H9 (cell line): ENCODE measurements at regions not wholly inside any gene's neighbourhood (a gene's known extent, or its start where the extent isn't known, plus 50 kb on each side); places are given as distances from the start of the nearest gene placed in this dataset.
A peak's percentile ranks its signal among the peaks of the same experiment; 100 is the strongest.

Source experiments
- DNase-seq: peaks from one replicate; pipeline ENCODE4 v3.0.0-alpha.2; 2017
- H2AFZ ChIP-seq: one replicate; pipeline ENCODE4 v1.6.1; 2013; ENCODE audit warnings: mild to moderate bottlenecking, low read length, control low read depth, moderate library complexity
- H2AK5ac ChIP-seq: 2 replicates; pipeline ENCODE4 v1.6.1; 2013; ENCODE audit warnings: low read length, control low read depth, mixed read lengths; ENCODE audit not compliant: insufficient read length
- H2BK120ac ChIP-seq: one replicate; pipeline ENCODE4 v1.6.1; 2013; ENCODE audit warnings: low read depth, mild to moderate bottlenecking, low read length, control low read depth, inconsistent platforms; ENCODE audit not compliant: poor library complexity, severe bottlenecking
- H2BK12ac ChIP-seq: 2 replicates; pipeline ENCODE4 v1.6.1; 2013; ENCODE audit warnings: low read length, control low read depth, mixed read lengths, low read depth; ENCODE audit not compliant: insufficient read length
- H2BK15ac ChIP-seq: 2 replicates; pipeline ENCODE4 v1.6.1; 2013; ENCODE audit warnings: low read depth, low read length, control low read depth
- H2BK20ac ChIP-seq: one replicate; pipeline ENCODE4 v1.6.1; 2013; ENCODE audit warnings: low read depth, mild to moderate bottlenecking, low read length, control low read depth, inconsistent platforms; ENCODE audit not compliant: poor library complexity, severe bottlenecking
- H2BK5ac ChIP-seq: 2 replicates; pipeline ENCODE4 v1.6.1; 2013; ENCODE audit warnings: low read length, control low read depth, mixed read lengths; ENCODE audit not compliant: insufficient read length
- H3K14ac ChIP-seq: 2 replicates; pipeline ENCODE4 v1.6.1; 2013; ENCODE audit warnings: low read length, control low read depth; ENCODE audit not compliant: insufficient read depth
- H3K18ac ChIP-seq: 2 replicates; pipeline ENCODE4 v1.6.1; 2013; ENCODE audit warnings: low read depth, mild to moderate bottlenecking, mixed read lengths, low read length, control low read depth; ENCODE audit not compliant: insufficient read length
- H3K23ac ChIP-seq: 2 replicates; pipeline ENCODE4 v1.6.1; 2013; ENCODE audit warnings: low read length, control low read depth, mixed read lengths, low read depth; ENCODE audit not compliant: insufficient read length
- H3K23me2 ChIP-seq: 2 replicates; pipeline ENCODE4 v1.6.1; 2013; ENCODE audit warnings: low read depth, mild to moderate bottlenecking, mixed read lengths, low read length, control low read depth; ENCODE audit not compliant: insufficient read length, poor library complexity, severe bottlenecking
- H3K27ac ChIP-seq: 2 replicates; pipeline ENCODE4 v1.5.1; 2013; ENCODE audit warnings: low read length, control low read depth, mixed read lengths, low read depth; ENCODE audit not compliant: insufficient read length
- H3K27me3 ChIP-seq: 2 replicates; pipeline ENCODE4 v1.6.1; 2013; ENCODE audit warnings: low read length, control low read depth, inconsistent platforms; ENCODE audit not compliant: insufficient read depth
- H3K4ac ChIP-seq: 2 replicates; pipeline ENCODE4 v1.6.1; 2013; ENCODE audit warnings: low read depth, mild to moderate bottlenecking, control low read depth, inconsistent platforms, low read length, moderate library complexity
- H3K4me1 ChIP-seq: 2 replicates; pipeline ENCODE4 v1.6.1; 2013; ENCODE audit warnings: low read length, control low read depth, inconsistent platforms; ENCODE audit not compliant: insufficient read depth
- H3K4me2 ChIP-seq: 2 replicates; pipeline ENCODE4 v1.6.1; 2013; ENCODE audit warnings: low read length, control low read depth, mixed read lengths; ENCODE audit not compliant: insufficient read length, insufficient read depth
- H3K56ac ChIP-seq: 2 replicates; pipeline ENCODE4 v1.6.1; 2013; ENCODE audit warnings: low read depth, mild to moderate bottlenecking, mixed read lengths, low read length, control low read depth; ENCODE audit not compliant: insufficient read length
- H3K79me1 ChIP-seq: 2 replicates; pipeline ENCODE4 v1.6.1; 2013; ENCODE audit warnings: low read depth, mild to moderate bottlenecking, moderate library complexity, low read length, control low read depth, inconsistent platforms; ENCODE audit not compliant: insufficient read depth, poor library complexity, severe bottlenecking
- H3K79me2 ChIP-seq: 2 replicates; pipeline ENCODE4 v1.6.1; 2013; ENCODE audit warnings: low read length, control low read depth, inconsistent platforms; ENCODE audit not compliant: insufficient read depth
- H3K9ac ChIP-seq: 2 replicates; pipeline ENCODE4 v1.6.1; 2013; ENCODE audit warnings: low read length, control low read depth, mixed read lengths; ENCODE audit not compliant: insufficient read length; ENCODE audit errors: extremely low read depth
- H3K9me3 ChIP-seq: one replicate; pipeline ENCODE4 v1.6.1; 2013; ENCODE audit warnings: low read depth, low read length, inconsistent platforms; ENCODE audit not compliant: control insufficient read depth
- H3T11ph ChIP-seq: one replicate; pipeline ENCODE4 v1.6.1; 2013; ENCODE audit warnings: mild to moderate bottlenecking, low read length, control low read depth, inconsistent platforms
- H4K20me1 ChIP-seq: one replicate; pipeline ENCODE4 v1.6.1; 2013; ENCODE audit not compliant: control insufficient read depth, insufficient read length, insufficient read depth
- H4K5ac ChIP-seq: 2 replicates; pipeline ENCODE4 v1.6.1; 2013; ENCODE audit warnings: low read depth, mild to moderate bottlenecking, mixed read lengths, low read length, control low read depth; ENCODE audit not compliant: insufficient read length
- H4K8ac ChIP-seq: replicated peaks from 2 replicates; pipeline ENCODE4 v1.6.1; 2013; ENCODE audit warnings: low read length, control low read depth, mixed read lengths, low read depth; ENCODE audit not compliant: insufficient read length
- H4K91ac ChIP-seq: 2 replicates; pipeline ENCODE4 v1.6.1; 2013; ENCODE audit warnings: low read depth, mild to moderate bottlenecking, moderate library complexity, mixed read lengths, low read length, control low read depth; ENCODE audit not compliant: insufficient read length
- H3K27ac Mint-ChIP-seq, 3 experiments: 2 replicates in 2 of 3; 3 replicates in 1 of 3; pipeline ENCODE4 v1.8.0; 2020 to 2021; ENCODE audit warnings: mixed read lengths in 3 of 3, mild to moderate bottlenecking in 1 of 3, moderate library complexity in 1 of 3
- H3K27me3 Mint-ChIP-seq: 2 replicates; pipeline ENCODE4 v1.8.0; 2021; ENCODE audit warnings: low read depth, mild to moderate bottlenecking, moderate library complexity, mixed read lengths
- H3K36me3 Mint-ChIP-seq, 3 experiments: 2 replicates in 2 of 3; 3 replicates in 1 of 3; pipeline ENCODE4 v1.8.0; 2020 to 2021; ENCODE audit warnings: low read depth in 3 of 3, mixed read lengths in 3 of 3; ENCODE audit not compliant: insufficient read depth in 1 of 3
- H3K4me1 Mint-ChIP-seq, 2 experiments: 2 replicates each; pipeline ENCODE4 v1.8.0; 2020; ENCODE audit warnings: mixed read lengths in 2 of 2
- H3K4me3 Mint-ChIP-seq, 2 experiments: 2 replicates in 1 of 2; 3 replicates in 1 of 2; pipeline ENCODE4 v1.8.0; 2020 to 2021; ENCODE audit warnings: mild to moderate bottlenecking in 2 of 2, mixed read lengths in 2 of 2, moderate library complexity in 1 of 2
- H3K9me3 Mint-ChIP-seq, 2 experiments: 2 replicates in 1 of 2; 3 replicates in 1 of 2; pipeline ENCODE4 v1.8.0; 2020; ENCODE audit warnings: mild to moderate bottlenecking in 2 of 2, mixed read lengths in 2 of 2, moderate library complexity in 1 of 2
- CTCF ChIP-seq: fragments of 200-600 bp; sonication (generic); conservative IDR thresholded peaks from 3 replicates; pipeline ENCODE4 v1.8.0; 2021; ENCODE audit warnings: antibody characterized with exemption, mild to moderate bottlenecking
- WGBS: extraction: QIAGEN DNeasy Blood & Tissue Kit; methylation state at CpG from one replicate; pipeline ENCODE4 v1.1.7; 2013; ENCODE audit warnings: missing lambda C conversion rate, low lambda C conversion rate, mixed read lengths; ENCODE audit not compliant: insufficient read length; ENCODE audit errors: extremely low coverage; 5-methylcytosine and 5-hydroxymethylcytosine counted together

GRCh38 chr6:97865612-97866011 lies 582.6 kb upstream of the MMS22L start:
- Histone ChIP-seq H3K23ac (no peak overlapping the region), H3K79me2 (no peaks in the 10 kb centered on the region), H3K18ac (no peak overlapping the region), H3K9ac (no peak overlapping the region), H3K23me2 (no peaks in the 10 kb centered on the region), H2AFZ (no peak overlapping the region), H3K56ac (no peak overlapping the region), H4K91ac (no peak overlapping the region), H4K20me1 (no peaks in the 10 kb centered on the region), H3K9me3 (no peaks in the 10 kb centered on the region), H2BK20ac (no peak overlapping the region), H2BK15ac (no peak overlapping the region), H3K4me1 (no peaks in the 10 kb centered on the region; the same call in 1 of the 2 replicates), H3T11ph (no peak overlapping the region), H3K4me2 (no peak overlapping the region), H4K8ac (no peak overlapping the region), H3K79me1 (no peaks in the 10 kb centered on the region), H2BK12ac (no peak overlapping the region), H2BK120ac (no peak overlapping the region), H3K27me3 (no peaks in the 10 kb centered on the region), H2BK5ac (no peak overlapping the region), H3K14ac (no peak overlapping the region), H4K5ac (no peak overlapping the region), H3K27ac (no peak overlapping the region), H2AK5ac (no peak overlapping the region), H3K4ac (no peak overlapping the region)
- peaks cover 3 to 4% of the 10 kb centered on the region in 2 experiments; a peak in 4 of 5 replicates for H3K9me3 Mint-ChIP-seq
- WGBS, result no CpG with 5 or more reads among the region's 2 CpGs
- H3K4me1 Mint-ChIP-seq, result peaks cover 12 to 15% of the 10 kb centered on the region in 2 experiments
- no peaks in the 10 kb centered on the region for H3K27me3 Mint-ChIP-seq
- no peak for TF ChIP-seq CTCF
- no peak for DNase-seq
- no peak overlapping the region for H3K4me3 Mint-ChIP-seq
- peak overlapping the region in 1 of 3 experiments; percentile 82; a peak in 3 of 7 replicates for H3K27ac Mint-ChIP-seq
- H3K36me3 Mint-ChIP-seq, result peaks cover 0 to 23% (median 5%) of the 10 kb centered on the region in 3 experiments; a peak in 3 of 7 replicates
